Neuronal stem cell (in vitro differentiated cells): ENCODE measurements at regions not wholly inside any gene's neighbourhood (a gene's known extent, or its start where the extent isn't known, plus 50 kb on each side); places are given as distances from the start of the nearest gene placed in this dataset.
A peak's percentile ranks its signal among the peaks of the same experiment; 100 is the strongest.

Experiments used
- DNase-seq: peaks from one replicate; pipeline ENCODE4 v3.0.0-alpha.2; 2013; ENCODE audit warnings: low spot score
- H2AFZ ChIP-seq: one replicate; pipeline ENCODE4 v1.6.1; 2013; ENCODE audit warnings: mild to moderate bottlenecking, low read length, inconsistent platforms
- H2AK5ac ChIP-seq: 2 replicates; pipeline ENCODE4 v1.6.1; 2013; ENCODE audit warnings: low read depth, mild to moderate bottlenecking, inconsistent platforms, low read length, moderate library complexity, mixed read lengths
- H2BK120ac ChIP-seq: 2 replicates; pipeline ENCODE4 v1.6.1; 2013; ENCODE audit warnings: low read depth, mild to moderate bottlenecking, inconsistent platforms, low read length, moderate library complexity, mixed read lengths
- H2BK12ac ChIP-seq: one replicate; pipeline ENCODE4 v1.6.1; 2013; ENCODE audit warnings: low read length, inconsistent platforms
- H2BK15ac ChIP-seq: 2 replicates; pipeline ENCODE4 v1.6.1; 2013; ENCODE audit warnings: mild to moderate bottlenecking, low read length, inconsistent platforms, mixed read lengths
- H2BK5ac ChIP-seq: one replicate; pipeline ENCODE4 v1.6.1; 2013; ENCODE audit warnings: inconsistent platforms, mild to moderate bottlenecking, low read length, moderate library complexity
- H3K14ac ChIP-seq: one replicate; pipeline ENCODE4 v1.6.1; 2013; ENCODE audit warnings: low read length, inconsistent platforms
- H3K18ac ChIP-seq: 2 replicates; pipeline ENCODE4 v1.6.1; 2013; ENCODE audit warnings: low read length, inconsistent platforms
- H3K23ac ChIP-seq: 2 replicates; pipeline ENCODE4 v1.6.1; 2013; ENCODE audit warnings: low read depth, mild to moderate bottlenecking, mixed read lengths, low read length, inconsistent platforms; ENCODE audit not compliant: poor library complexity
- H3K27ac ChIP-seq: replicated peaks from 3 replicates; pipeline ENCODE4 v1.5.1; 2013; ENCODE audit warnings: low read length, inconsistent platforms
- H3K27me3 ChIP-seq, 3 experiments: 2 replicates each; pipeline ENCODE4 v1.6.1; 2013; ENCODE audit warnings: low read length in 3 of 3, mild to moderate bottlenecking in 2 of 3, inconsistent platforms in 1 of 3, low read depth in 1 of 3, mixed read lengths in 1 of 3, moderate library complexity in 1 of 3; ENCODE audit not compliant: control insufficient read depth in 3 of 3, insufficient read depth in 3 of 3
- H3K36me3 ChIP-seq, 2 donors: replicated peaks in 1 of 2; 2 replicates each; pipeline ENCODE4 v1.6.1; 2013; ENCODE audit warnings: low read length in 2 of 2; ENCODE audit not compliant: control insufficient read depth in 2 of 2, insufficient read depth in 2 of 2
- H3K4ac ChIP-seq: 2 replicates; pipeline ENCODE4 v1.6.1; 2013; ENCODE audit warnings: inconsistent platforms, mild to moderate bottlenecking, low read length, moderate library complexity
- H3K4me1 ChIP-seq, 2 donors: 1 replicate in 1 of 2; 2 replicates in 1 of 2; pipeline ENCODE4 v1.6.1; 2013; ENCODE audit warnings: low read length in 2 of 2, low read depth in 1 of 2; ENCODE audit not compliant: control insufficient read depth in 2 of 2, insufficient read depth in 1 of 2
- H3K4me2 ChIP-seq: one replicate; pipeline ENCODE4 v1.6.1; 2013; ENCODE audit warnings: mild to moderate bottlenecking, low read length, inconsistent platforms; ENCODE audit not compliant: insufficient read depth, poor library complexity, severe bottlenecking
- H3K4me3 ChIP-seq, 2 donors: 2 replicates each; pipeline ENCODE4 v1.5.1; 2013; ENCODE audit warnings: low read length in 2 of 2, mild to moderate bottlenecking in 2 of 2, inconsistent platforms in 1 of 2, moderate library complexity in 1 of 2
- H3K79me1 ChIP-seq: one replicate; pipeline ENCODE4 v1.6.1; 2013; ENCODE audit warnings: low read depth, mild to moderate bottlenecking, inconsistent platforms, low read length, moderate library complexity
- H3K9ac ChIP-seq: one replicate; pipeline ENCODE4 v1.6.1; 2013; ENCODE audit warnings: mild to moderate bottlenecking, low read depth, low read length, inconsistent platforms; ENCODE audit not compliant: poor library complexity
- H3K9me3 ChIP-seq, 2 donors: replicated peaks in 1 of 2; 2 replicates each; pipeline versions ENCODE3 to v1.6.1; 2013; ENCODE audit warnings: low read length in 2 of 2, mild to moderate bottlenecking in 2 of 2, inconsistent platforms in 1 of 2, low read depth in 1 of 2, mixed read lengths in 1 of 2, moderate library complexity in 1 of 2; ENCODE audit not compliant: control insufficient read depth in 2 of 2, insufficient read depth in 1 of 2
- H4K8ac ChIP-seq: one replicate; pipeline ENCODE4 v1.6.1; 2013; ENCODE audit warnings: low read depth, mild to moderate bottlenecking, inconsistent platforms, low read length, moderate library complexity
- H4K91ac ChIP-seq: one replicate; pipeline ENCODE4 v1.6.1; 2013; ENCODE audit warnings: low read length, low read depth, mild to moderate bottlenecking, inconsistent platforms; ENCODE audit not compliant: poor library complexity
- WGBS, 2 donors: extraction: QIAGEN DNeasy Blood & Tissue Kit; methylation state at CpG; one replicate each; pipeline ENCODE4 v1.1.7; 2013; ENCODE audit warnings: missing lambda C conversion rate in 2 of 2, mixed read lengths in 1 of 2; ENCODE audit not compliant: insufficient read length in 2 of 2, insufficient replicate concordance in 1 of 2; ENCODE audit errors: extremely low coverage in 2 of 2; 5-methylcytosine and 5-hydroxymethylcytosine counted together

DNA sequence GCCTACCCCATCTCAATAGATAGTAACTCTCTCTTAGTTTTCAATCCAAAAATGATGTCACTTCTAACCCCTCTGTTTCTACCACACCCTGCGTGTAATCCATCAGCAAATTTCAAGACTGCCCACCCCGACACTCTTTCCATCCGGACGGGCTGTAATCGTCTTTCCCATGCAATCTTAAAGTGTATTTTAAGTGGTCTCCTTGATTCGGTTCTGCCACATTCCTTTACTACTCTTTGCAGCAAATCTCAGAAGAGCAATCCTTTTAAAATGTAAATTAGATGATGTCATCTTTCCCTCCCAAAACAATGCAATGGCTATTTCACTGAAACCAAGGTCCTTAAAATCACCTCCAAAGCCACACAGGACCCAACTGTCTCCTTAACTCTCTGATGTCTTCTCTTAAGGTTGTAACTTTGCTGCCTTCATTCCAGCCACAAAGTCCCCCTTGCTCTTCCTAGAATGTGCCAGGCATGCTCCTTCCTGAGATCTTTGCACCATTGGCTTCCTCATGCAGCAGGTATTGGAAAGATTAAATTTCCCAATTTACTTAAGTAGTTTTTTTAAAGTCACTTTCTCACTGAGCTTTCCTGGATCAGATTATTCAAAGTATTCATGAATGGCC lies 932.5 kb upstream of the WWC1 start:
- H3K9me3 ChIP-seq: peaks cover 0 to 4% of the 10 kb centered on the region in 2 donors
- no peak overlapping the region for H2BK120ac ChIP-seq
- H3K18ac ChIP-seq: no peak overlapping the region
- peak overlapping the region; percentile 43 for H2AFZ ChIP-seq
- no peak overlapping the region for H2BK15ac ChIP-seq
- no peak overlapping the region for H4K8ac ChIP-seq
- H2AK5ac ChIP-seq: no peak overlapping the region
- no peaks in the 10 kb centered on the region for H3K27me3 ChIP-seq
- no peak for DNase-seq
- no peak overlapping the region for H2BK12ac ChIP-seq
- no peak overlapping the region for H3K4ac ChIP-seq
- no peak overlapping the region for H3K14ac ChIP-seq
- no peak overlapping the region for H2BK5ac ChIP-seq
- no peak overlapping the region for H3K9ac ChIP-seq
- no peak overlapping the region for H3K4me2 ChIP-seq
- H3K27ac ChIP-seq: no peak overlapping the region
- H3K79me1 ChIP-seq: no peaks in the 10 kb centered on the region
- no peak overlapping the region for H3K4me3 ChIP-seq
- H3K36me3 ChIP-seq: no peaks in the 10 kb centered on the region
- no peak overlapping the region for H4K91ac ChIP-seq
- WGBS, 2 donors: no CpG with 5 or more reads among the region's 6 CpGs
- peaks cover 8 to 13% of the 10 kb centered on the region in 2 donors for H3K4me1 ChIP-seq
- H3K23ac ChIP-seq: no peak overlapping the region

DNA sequence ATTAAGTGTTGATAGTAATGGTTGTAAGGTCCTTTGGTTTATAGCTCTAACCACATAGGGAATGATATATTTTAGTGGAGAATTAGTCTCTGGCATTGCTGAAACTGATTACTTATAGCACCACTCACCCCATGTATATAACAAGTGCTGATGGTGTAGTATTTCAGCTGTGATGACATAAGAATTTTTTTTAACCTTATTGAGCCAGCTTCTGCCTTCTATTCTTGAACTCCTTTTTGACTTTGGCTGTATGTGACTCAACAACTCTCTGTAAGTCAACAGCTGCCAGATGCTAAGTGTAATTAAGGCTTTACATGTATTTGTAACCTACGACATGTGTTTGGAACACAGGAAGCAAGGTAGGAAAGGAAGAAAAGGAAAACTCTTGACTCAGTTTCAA lies 929.6 kb upstream of the WWC1 start:
- Histone ChIP-seq H2BK5ac (no peak overlapping the region), H2BK120ac (no peak overlapping the region), H3K4me2 (no peak overlapping the region), H3K79me1 (no peaks in the 10 kb centered on the region), H3K9me3 (peaks cover 0 to 16% of the 10 kb centered on the region in 2 donors), H2AK5ac (no peak overlapping the region), H2AFZ (no peak overlapping the region), H4K91ac (no peak overlapping the region), H2BK15ac (no peak overlapping the region), H3K4ac (no peak overlapping the region), H3K4me3 (no peak overlapping the region), H3K27ac (no peak overlapping the region), H3K4me1 (peaks cover 1 to 6% of the 10 kb centered on the region in 2 donors), H3K14ac (no peak overlapping the region), H2BK12ac (no peak overlapping the region), H3K27me3 (no peaks in the 10 kb centered on the region), H3K18ac (no peak overlapping the region), H4K8ac (no peak overlapping the region), H3K9ac (no peak overlapping the region), H3K23ac (no peak overlapping the region), H3K36me3 (no peaks in the 10 kb centered on the region)
- no CpG with 5 or more reads among the region's 1 CpG for WGBS, 2 donors
- DNase-seq: no peak

DNA sequence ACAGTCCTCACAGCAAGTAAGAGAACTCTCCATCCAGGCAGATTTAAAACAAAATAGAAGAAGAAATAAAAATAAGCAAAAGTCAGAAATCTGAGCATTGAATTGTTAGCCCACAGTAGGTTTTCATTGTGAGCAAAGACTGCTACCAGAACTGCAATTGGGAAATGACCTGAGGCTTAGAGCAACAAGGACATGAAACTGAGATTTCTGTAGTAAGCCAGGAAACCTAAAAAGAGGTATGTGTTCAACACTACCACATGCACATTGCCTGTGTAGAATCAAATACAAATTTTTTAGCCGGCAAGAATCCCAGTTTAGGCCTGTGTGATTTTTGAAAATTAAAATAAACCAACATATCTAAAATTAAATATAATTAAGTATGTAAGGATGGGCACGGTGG lies 928.4 kb upstream of the WWC1 start:
- Histone ChIP-seq H3K79me1 (no peaks in the 10 kb centered on the region), H3K27ac (no peak overlapping the region), H3K4me2 (no peak overlapping the region), H4K8ac (no peak overlapping the region), H3K27me3 (no peaks in the 10 kb centered on the region), H3K9ac (no peak overlapping the region), H3K36me3 (no peaks in the 10 kb centered on the region), H2BK12ac (no peak overlapping the region), H3K18ac (no peak overlapping the region), H3K23ac (no peak overlapping the region), H2AFZ (no peak overlapping the region), H2BK120ac (no peak overlapping the region), H3K9me3 (peaks cover 0 to 16% of the 10 kb centered on the region in 2 donors), H2AK5ac (no peak overlapping the region), H3K4me1 (peaks cover 1 to 6% of the 10 kb centered on the region in 2 donors), H4K91ac (no peak overlapping the region), H3K4ac (no peak overlapping the region), H3K14ac (no peak overlapping the region), H2BK5ac (no peak overlapping the region), H3K4me3 (no peak overlapping the region), H2BK15ac (no peak overlapping the region)
- no peak for DNase-seq
- no CpG with 5 or more reads among the region's 2 CpGs for WGBS, 2 donors

DNA sequence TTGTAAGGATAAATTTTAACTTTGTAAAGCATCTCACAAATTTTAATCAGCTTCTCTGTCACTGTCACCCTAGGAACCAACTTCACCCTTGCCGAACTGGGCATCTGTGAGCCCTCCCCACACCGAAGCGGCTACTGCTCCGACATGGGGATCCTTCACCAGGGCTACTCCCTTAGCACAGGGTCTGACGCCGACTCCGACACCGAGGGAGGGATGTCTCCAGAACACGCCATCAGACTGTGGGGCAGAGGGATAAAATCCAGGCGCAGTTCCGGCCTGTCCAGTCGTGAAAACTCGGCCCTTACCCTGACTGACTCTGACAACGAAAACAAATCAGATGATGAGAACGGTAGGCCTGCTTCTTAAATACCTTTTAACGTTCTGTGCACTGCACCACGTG lies 916.3 kb upstream of the WWC1 start:
- H2BK120ac ChIP-seq: no peak overlapping the region
- H3K4me3 ChIP-seq: no peak overlapping the region

More for the DNA sequence above, 916.3 kb upstream of the WWC1 start:
- no peaks in the 10 kb centered on the region for H3K79me1 ChIP-seq
- H2BK12ac ChIP-seq: peak overlapping the region; percentile 65
- no peak overlapping the region for H3K9ac ChIP-seq
- no peak overlapping the region for H2AK5ac ChIP-seq
- H3K36me3 ChIP-seq: no peaks in the 10 kb centered on the region
- peak overlapping the region; percentile 31 for H3K18ac ChIP-seq
- peak overlapping the region; percentile 31 for H3K14ac ChIP-seq
- H3K23ac ChIP-seq: no peak overlapping the region
- no peaks in the 10 kb centered on the region for H3K4me1 ChIP-seq
- H2BK15ac ChIP-seq: no peak overlapping the region
- H3K27me3 ChIP-seq: no peaks in the 10 kb centered on the region
- no peak overlapping the region for H4K91ac ChIP-seq
- no CpG with 5 or more reads among the region's 17 CpGs for WGBS, 2 donors
- no peak for DNase-seq
- no peak overlapping the region for H2BK5ac ChIP-seq
- H2AFZ ChIP-seq: peak overlapping the region; percentile 31
- H3K27ac ChIP-seq: no peak overlapping the region
- no peak overlapping the region for H3K4me2 ChIP-seq
- H3K9me3 ChIP-seq: no peaks in the 10 kb centered on the region
- H4K8ac ChIP-seq: no peak overlapping the region
- H3K4ac ChIP-seq: no peak overlapping the region
